GM18868 (cell line): ENCODE measurements at regions not wholly inside any gene's neighbourhood (a gene's known extent, or its start where the extent isn't known, plus 50 kb on each side); places are given as distances from the start of the nearest gene placed in this dataset.
"Not testable (repeated sequence)": the region's sequence is repeated elsewhere in the genome, so short reads cannot be mapped to it uniquely, and the experiment has no call there.

ENCODE experiments used
- ATAC-seq: cut with Tn5 transposase; IDR thresholded peaks from one replicate; pipeline ENCODE4 v1.9.1; 2021; ENCODE audit warnings: mild to moderate bottlenecking, moderate library complexity; ENCODE audit not compliant: unreplicated experiment

- no peak for ATAC-seq
Measured at GRCh38 chr21:38613686-38614085, 115.4 kb upstream of the ERG start.

- no peak for ATAC-seq
Measured at GRCh38 chr21:38614558-38614957, 116.3 kb upstream of the ERG start.

- no peak for ATAC-seq
Measured at GRCh38 chr21:38619480-38619879, 121.2 kb upstream of the ERG start.

- ATAC-seq, result no peak
Measured at GRCh38 chr21:38619992-38620479, 121.8 kb upstream of the ERG start.

GRCh38 chr21:38621132-38621531, 122.9 kb upstream of the ERG start:
- ATAC-seq, result peak; percentile 46

- ATAC-seq, result no peak
Measured at GRCh38 chr21:38622081-38622826, 124.0 kb upstream of the ERG start.

GRCh38 chr21:38622827-38623209, 124.5 kb upstream of the ERG start:
- no peak for ATAC-seq

GRCh38 chr21:38623552-38623951, 125.3 kb upstream of the ERG start:
- no peak for ATAC-seq

GRCh38 chr21:38625000-38625399, 126.7 kb upstream of the ERG start:
- no peak for ATAC-seq

- ATAC-seq, result no peak
Measured at GRCh38 chr21:38626306-38626705, 128.0 kb upstream of the ERG start.

GRCh38 chr21:38628349-38628748, 130.1 kb upstream of the ERG start:
- no peak for ATAC-seq

- no peak for ATAC-seq
Measured at GRCh38 chr21:38631206-38631605, 132.9 kb upstream of the ERG start.

- no peak for ATAC-seq
Measured at GRCh38 chr21:38631676-38632075, 133.4 kb upstream of the ERG start.

GRCh38 chr21:38637161-38637560, 138.9 kb upstream of the ERG start:
- ATAC-seq, result no peak

GRCh38 chr21:38639571-38640354, 141.5 kb upstream of the ERG start:
- no peak for ATAC-seq

- ATAC-seq, result not testable (repeated sequence)
Measured at GRCh38 chr21:38640355-38640742, 142.1 kb upstream of the ERG start.

- no peak for ATAC-seq
Measured at GRCh38 chr21:38643404-38644023, 145.2 kb upstream of the ERG start.

- ATAC-seq, result no peak
Measured at GRCh38 chr21:38645282-38645681, 147.0 kb upstream of the ERG start.

GRCh38 chr21:38646213-38646837, 148.0 kb upstream of the ERG start:
- no peak for ATAC-seq

- ATAC-seq, result no peak
Measured at GRCh38 chr21:38649120-38649519, 150.8 kb upstream of the ERG start.

- no peak for ATAC-seq
Measured at GRCh38 chr21:38651570-38651969, 153.3 kb upstream of the ERG start.
